GM23248 (cell line): ENCODE measurements at regions not wholly inside any gene's neighbourhood (a gene's known extent, or its start where the extent isn't known, plus 50 kb on each side); places are given as distances from the start of the nearest gene placed in this dataset.

Experiments
- DNase-seq: peaks from one replicate; pipeline ENCODE4 v3.0.0-alpha.2; 2015
- H2AFZ ChIP-seq: fragments of 200-600 bp; sonication (generic); 2 replicates; pipeline ENCODE4 v1.6.1; 2016; ENCODE audit warnings: antibody characterized with exemption
- H3F3A ChIP-seq: fragments of 200-600 bp; sonication (generic); 2 replicates; pipeline ENCODE4 v1.6.1; 2016; ENCODE audit warnings: mild to moderate bottlenecking, antibody characterized with exemption, mixed run types; ENCODE audit not compliant: insufficient read depth
- H3K27ac ChIP-seq: fragments of 200-600 bp; sonication (generic); 2 replicates; pipeline ENCODE4 v1.5.1; 2016; ENCODE audit warnings: mild to moderate bottlenecking
- H3K27me3 ChIP-seq: fragments of 200-600 bp; sonication (generic); replicated peaks from 2 replicates; pipeline ENCODE4 v1.6.1; 2016; ENCODE audit warnings: mild to moderate bottlenecking; ENCODE audit not compliant: insufficient read depth
- H3K36me3 ChIP-seq: fragments of 200-600 bp; sonication (generic); 2 replicates; pipeline ENCODE4 v1.6.1; 2016; ENCODE audit warnings: low read depth, mild to moderate bottlenecking
- H3K4me1 ChIP-seq: fragments of 200-600 bp; sonication (generic); 2 replicates; pipeline ENCODE4 v1.6.1; 2016; ENCODE audit warnings: mild to moderate bottlenecking; ENCODE audit not compliant: insufficient read depth
- H3K4me2 ChIP-seq: fragments of 200-600 bp; sonication (generic); one replicate; pipeline ENCODE4 v1.6.1; 2016; ENCODE audit warnings: mild to moderate bottlenecking; ENCODE audit not compliant: unreplicated experiment
- H3K4me3 ChIP-seq: fragments of 200-600 bp; sonication (generic); 2 replicates; pipeline ENCODE4 v1.5.1; 2016; ENCODE audit warnings: mild to moderate bottlenecking
- H3K79me2 ChIP-seq: fragments of 200-600 bp; sonication (generic); 2 replicates; pipeline ENCODE4 v1.6.1; 2016; ENCODE audit warnings: mild to moderate bottlenecking; ENCODE audit not compliant: insufficient read depth
- H3K9ac ChIP-seq: fragments of 200-600 bp; sonication (generic); 2 replicates; pipeline ENCODE4 v1.6.1; 2016; ENCODE audit warnings: mild to moderate bottlenecking
- H3K9me2 ChIP-seq: fragments of 200-600 bp; sonication (generic); 2 replicates; pipeline ENCODE4 v1.6.1; 2016; ENCODE audit warnings: mixed run types, mild to moderate bottlenecking, moderate library complexity; ENCODE audit not compliant: insufficient read depth
- H3K9me3 ChIP-seq: fragments of 200-600 bp; sonication (generic); one replicate; pipeline ENCODE4 v1.6.1; 2017; ENCODE audit warnings: low read depth
- H4K20me1 ChIP-seq: fragments of 200-600 bp; sonication (generic); 2 replicates; pipeline ENCODE4 v1.6.0; 2016; ENCODE audit not compliant: insufficient read depth
- EZH2 ChIP-seq: fragments of 200-600 bp; sonication (generic); IDR thresholded peaks from 2 replicates; pipeline ENCODE4 v1.6.1; 2018; ENCODE audit warnings: antibody characterized with exemption, mild to moderate bottlenecking; ENCODE audit not compliant: insufficient read depth, poor library complexity, severe bottlenecking
- EZH2phosphoT487 ChIP-seq: fragments of 200-600 bp; sonication (generic); IDR thresholded peaks from 2 replicates; pipeline ENCODE4 v1.6.1; 2018; ENCODE audit warnings: antibody characterized with exemption, moderate library complexity, mild to moderate bottlenecking, low read depth; ENCODE audit not compliant: insufficient read depth
- WGBS, 2 experiments: methylation state at CpG; one replicate each; pipeline ENCODE4 v1.1.6; 2015 to 2017; ENCODE audit warnings: low lambda C conversion rate in 2 of 2, low coverage in 1 of 2; ENCODE audit errors: missing lambda C conversion rate in 2 of 2; 5-methylcytosine and 5-hydroxymethylcytosine counted together
- in situ Hi-C: fragments of 300-500 bp; cut with MboI; formaldehyde crosslinking; loops from 2 replicates; pipeline ENCODE4 v1.15.0; 2020

- H3K4me1 ChIP-seq = peaks cover 14% of the 10 kb centered on the region
- TF ChIP-seq EZH2 = no peak
- no peak for TF ChIP-seq EZH2phosphoT487
- 23 to 39% methylated on average over 1 of the region's 1 CpG for WGBS, 2 experiments
- no peaks in the 10 kb centered on the region; the same call in 1 of the 2 replicates for H3K9me2 ChIP-seq
- no peak overlapping the region for H3K9ac ChIP-seq
- peaks cover 20% of the 10 kb centered on the region for H3F3A ChIP-seq
- no peak overlapping the region for H3K4me2 ChIP-seq
- no peak overlapping the region for H3K27ac ChIP-seq
- no peaks in the 10 kb centered on the region for H4K20me1 ChIP-seq
- H3K36me3 ChIP-seq = no peaks in the 10 kb centered on the region
- in situ Hi-C loops = no loop called here
- H3K79me2 ChIP-seq = no peaks in the 10 kb centered on the region
- no peak for DNase-seq
- H2AFZ ChIP-seq = no peak overlapping the region
- no peaks in the 10 kb centered on the region for H3K27me3 ChIP-seq
- no peak overlapping the region for H3K4me3 ChIP-seq
- H3K9me3 ChIP-seq = no peaks in the 10 kb centered on the region
Measured at GRCh38 chr6:147061252-147061651, 143.0 kb upstream of the STXBP5 start.

- H3K9ac ChIP-seq = no peak overlapping the region
- no peak overlapping the region for H2AFZ ChIP-seq
- TF ChIP-seq EZH2phosphoT487 (0 out of 2 replicates have a peak, but pooled peaks have one; percentile 45), EZH2 (no peak)
- peak overlapping the region; percentile 17 for H3K27ac ChIP-seq
- H3K36me3 ChIP-seq = no peaks in the 10 kb centered on the region
- no peaks in the 10 kb centered on the region for H3K27me3 ChIP-seq
- no peaks in the 10 kb centered on the region; the same call in 1 of the 2 replicates for H3K9me2 ChIP-seq
- no peaks in the 10 kb centered on the region for H3K79me2 ChIP-seq
- DNase-seq = peak; percentile 76
- no peaks in the 10 kb centered on the region for H3K9me3 ChIP-seq
- H4K20me1 ChIP-seq = no peaks in the 10 kb centered on the region
- WGBS, 2 experiments = 96 to 100% methylated on average over 1 of the region's 1 CpG
- in situ Hi-C loops = no loop called here
- peaks cover 14% of the 10 kb centered on the region for H3K4me1 ChIP-seq
- H3K4me2 ChIP-seq = peak overlapping the region; percentile 49
- no peak overlapping the region for H3K4me3 ChIP-seq
- peaks cover 20% of the 10 kb centered on the region for H3F3A ChIP-seq
Measured at GRCh38 chr6:147063469-147064031, 140.7 kb upstream of the STXBP5 start.

GRCh38 chr6:147065786-147066185 is 138.4 kb upstream of the STXBP5 start:
- Histone ChIP-seq H3K9me2 (no peaks in the 10 kb centered on the region; the same call in 1 of the 2 replicates), H3K9me3 (no peaks in the 10 kb centered on the region), H3K4me1 (peaks cover 14% of the 10 kb centered on the region), H3K27ac (no peak overlapping the region), H3K36me3 (no peaks in the 10 kb centered on the region), H3K79me2 (no peaks in the 10 kb centered on the region), H3K4me2 (no peak overlapping the region), H2AFZ (no peak overlapping the region), H3K27me3 (no peaks in the 10 kb centered on the region), H3K9ac (no peak overlapping the region), H3F3A (peaks cover 20% of the 10 kb centered on the region), H3K4me3 (no peak overlapping the region), H4K20me1 (no peaks in the 10 kb centered on the region)
- in situ Hi-C loops = no loop called here
- no peak for DNase-seq
- no peak for TF ChIP-seq EZH2phosphoT487
- TF ChIP-seq EZH2 = no peak
- 84 to 89% methylated on average over 5 of the region's 5 CpGs for WGBS, 2 experiments

DNA sequence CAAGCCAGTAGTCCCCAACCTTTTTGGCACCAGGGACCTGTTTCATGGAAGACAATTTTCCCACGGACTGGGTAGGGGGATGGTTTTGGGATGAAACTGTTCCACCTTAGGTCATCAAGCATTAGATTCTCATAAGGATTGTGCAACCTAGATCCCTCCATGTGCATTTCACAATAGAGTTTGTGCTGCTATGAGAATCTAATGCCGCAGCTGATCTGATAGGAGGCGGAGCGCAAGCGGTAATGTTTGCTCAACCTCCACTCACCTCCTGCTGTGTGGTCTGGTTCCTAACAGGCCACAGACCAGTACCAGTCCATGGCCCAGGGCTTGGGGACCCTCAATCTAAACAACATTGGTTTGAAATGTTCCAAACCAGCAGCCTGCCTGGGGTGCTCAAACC is 137.0 kb upstream of the STXBP5 start:
- in situ Hi-C loops = no loop called here
- TF ChIP-seq EZH2 = no peak
- DNase-seq = no peak
- no peak overlapping the region for H3K4me2 ChIP-seq
- H3K9ac ChIP-seq = no peak overlapping the region
- H4K20me1 ChIP-seq = no peaks in the 10 kb centered on the region
- H3F3A ChIP-seq = peaks cover 20% of the 10 kb centered on the region
- no peak overlapping the region for H2AFZ ChIP-seq
- no peak overlapping the region for H3K4me3 ChIP-seq
- WGBS, 2 experiments = 85 to 87% methylated on average over 5 of the region's 5 CpGs
- H3K9me3 ChIP-seq = no peaks in the 10 kb centered on the region
- H3K79me2 ChIP-seq = no peaks in the 10 kb centered on the region
- no peak overlapping the region for H3K27ac ChIP-seq
- H3K4me1 ChIP-seq = peaks cover 14% of the 10 kb centered on the region
- H3K36me3 ChIP-seq = no peaks in the 10 kb centered on the region
- H3K27me3 ChIP-seq = no peaks in the 10 kb centered on the region
- no peaks in the 10 kb centered on the region; the same call in 1 of the 2 replicates for H3K9me2 ChIP-seq

DNA sequence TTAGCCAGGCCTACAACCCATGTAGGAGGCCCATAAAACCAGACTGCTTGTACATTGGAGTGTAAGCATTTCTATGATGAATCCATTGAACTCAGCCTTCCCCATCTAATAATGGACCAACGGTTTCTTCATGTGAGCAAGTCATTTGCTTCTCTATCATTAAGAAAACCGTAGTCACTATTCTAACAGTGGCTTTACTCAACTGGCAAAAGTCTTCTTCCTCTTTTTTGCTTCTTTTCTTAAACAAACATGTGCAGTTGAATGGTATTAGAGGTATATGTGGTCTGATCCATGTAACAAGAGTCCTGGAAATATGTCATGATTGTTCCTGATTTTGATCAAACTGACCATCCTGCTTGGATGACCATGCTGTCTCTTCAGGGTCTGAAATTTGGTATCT is 132.4 kb upstream of the STXBP5 start:
- no peaks in the 10 kb centered on the region for H3K79me2 ChIP-seq
- no peak overlapping the region for H2AFZ ChIP-seq
- H3K27ac ChIP-seq = no peak overlapping the region
- H3K4me3 ChIP-seq = no peak overlapping the region
- no peaks in the 10 kb centered on the region for H3K4me1 ChIP-seq
- in situ Hi-C loops = no loop called here
- H3K4me2 ChIP-seq = no peak overlapping the region
- H3K9ac ChIP-seq = no peak overlapping the region
- H4K20me1 ChIP-seq = no peaks in the 10 kb centered on the region
- H3K9me2 ChIP-seq = no peaks in the 10 kb centered on the region
- H3K36me3 ChIP-seq = no peaks in the 10 kb centered on the region
- no peak for DNase-seq
- TF ChIP-seq EZH2phosphoT487 = no peak
- TF ChIP-seq EZH2 = no peak
- WGBS, 2 experiments = 48 to 51% methylated on average over 2 of the region's 2 CpGs
- H3F3A ChIP-seq = no peaks in the 10 kb centered on the region
- H3K9me3 ChIP-seq = no peaks in the 10 kb centered on the region
- no peaks in the 10 kb centered on the region for H3K27me3 ChIP-seq
